ENCODE measurements at regions not wholly inside any gene's neighbourhood (a gene's known extent, or its start where the extent isn't known, plus 50 kb on each side); places are given as distances from the start of the nearest gene placed in this dataset.
A peak's percentile ranks its signal among the peaks of the same experiment; 100 is the strongest.

GRCh38 chr6:8539453-8539852 is 104.1 kb upstream of the SLC35B3 start:
- H3K27me3 Mint-ChIP-seq (ENCODE audit: low read depth, unreplicated experiment) = no peaks in the 10 kb centered on the region

GRCh38 chr6:8536122-8536521 is 100.8 kb upstream of the SLC35B3 start:
- Histone ChIP-seq H3K27me3 (ENCODE audit: insufficient read depth, low read length) (no peaks in the 10 kb centered on the region), H3K36me3 (ENCODE audit: insufficient read depth, low read length) (no peaks in the 10 kb centered on the region), H3K4me2 (ENCODE audit: low read length) (no peak overlapping the region), H2AFZ (ENCODE audit: low read depth, low read length) (no peak overlapping the region), H3K27ac (ENCODE audit: low read depth, low read length) (no peak overlapping the region), H3K79me2 (ENCODE audit: insufficient read depth, low read length) (no peaks in the 10 kb centered on the region), H3K9ac (ENCODE audit: low read length) (no peak overlapping the region), H3K9me3 (ENCODE audit: insufficient read depth, low read depth, low read length) (no peaks in the 10 kb centered on the region), H3K4me3 (ENCODE audit: insufficient read depth, low read depth, low read length) (no peak overlapping the region), H4K20me1 (ENCODE audit: insufficient read depth, low read length) (no peaks in the 10 kb centered on the region), H3K4me1 (ENCODE audit: insufficient read depth, low read length) (no peaks in the 10 kb centered on the region)
- H3K27ac Mint-ChIP-seq (ENCODE audit: unreplicated experiment) = no peak overlapping the region
- H3K4me1 Mint-ChIP-seq (ENCODE audit: low read depth, unreplicated experiment) = no peaks in the 10 kb centered on the region
- peaks cover 3% of the 10 kb centered on the region for H3K9me3 Mint-ChIP-seq (ENCODE audit: unreplicated experiment)
- no peaks in the 10 kb centered on the region for H3K27me3 Mint-ChIP-seq (ENCODE audit: low read depth, unreplicated experiment)
- FAIRE-seq (no peak), DNase-seq (ENCODE audit: low read depth) (no peak)
- no peak overlapping the region for H3K4me3 Mint-ChIP-seq (ENCODE audit: unreplicated experiment)
- no peaks in the 10 kb centered on the region for H3K36me3 Mint-ChIP-seq (ENCODE audit: low read depth, unreplicated experiment)
- no peak for TF ChIP-seq EZH2 (IDR thresholded peaks at IDR 0.05; ENCODE audit: insufficient read depth, low read length)
- TF ChIP-seq, protein P1, sequence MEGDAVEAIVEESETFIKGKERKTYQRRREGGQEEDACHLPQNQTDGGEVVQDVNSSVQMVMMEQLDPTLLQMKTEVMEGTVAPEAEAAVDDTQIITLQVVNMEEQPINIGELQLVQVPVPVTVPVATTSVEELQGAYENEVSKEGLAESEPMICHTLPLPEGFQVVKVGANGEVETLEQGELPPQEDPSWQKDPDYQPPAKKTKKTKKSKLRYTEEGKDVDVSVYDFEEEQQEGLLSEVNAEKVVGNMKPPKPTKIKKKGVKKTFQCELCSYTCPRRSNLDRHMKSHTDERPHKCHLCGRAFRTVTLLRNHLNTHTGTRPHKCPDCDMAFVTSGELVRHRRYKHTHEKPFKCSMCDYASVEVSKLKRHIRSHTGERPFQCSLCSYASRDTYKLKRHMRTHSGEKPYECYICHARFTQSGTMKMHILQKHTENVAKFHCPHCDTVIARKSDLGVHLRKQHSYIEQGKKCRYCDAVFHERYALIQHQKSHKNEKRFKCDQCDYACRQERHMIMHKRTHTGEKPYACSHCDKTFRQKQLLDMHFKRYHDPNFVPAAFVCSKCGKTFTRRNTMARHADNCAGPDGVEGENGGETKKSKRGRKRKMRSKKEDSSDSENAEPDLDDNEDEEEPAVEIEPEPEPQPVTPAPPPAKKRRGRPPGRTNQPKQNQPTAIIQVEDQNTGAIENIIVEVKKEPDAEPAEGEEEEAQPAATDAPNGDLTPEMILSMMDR (IDR thresholded peaks at IDR 0.05; ENCODE audit: insufficient read depth, low read depth, low read length) = no peak

More at GRCh38 chr6:8539453-8539852, 104.1 kb upstream of the SLC35B3 start:
- Histone ChIP-seq H3K9me3 (ENCODE audit: insufficient read depth, low read depth, low read length) (no peaks in the 10 kb centered on the region), H3K79me2 (ENCODE audit: insufficient read depth, low read length) (no peaks in the 10 kb centered on the region), H3K27ac (ENCODE audit: low read depth, low read length) (no peak overlapping the region), H3K36me3 (ENCODE audit: insufficient read depth, low read length) (no peaks in the 10 kb centered on the region), H3K4me2 (ENCODE audit: low read length) (no peak overlapping the region), H3K27me3 (ENCODE audit: insufficient read depth, low read length) (no peaks in the 10 kb centered on the region), H3K9ac (ENCODE audit: low read length) (no peak overlapping the region), H2AFZ (ENCODE audit: low read depth, low read length) (no peak overlapping the region), H3K4me1 (ENCODE audit: insufficient read depth, low read length) (no peaks in the 10 kb centered on the region), H4K20me1 (ENCODE audit: insufficient read depth, low read length) (no peaks in the 10 kb centered on the region), H3K4me3 (ENCODE audit: insufficient read depth, low read depth, low read length) (no peak overlapping the region)
- H3K36me3 Mint-ChIP-seq (ENCODE audit: low read depth, unreplicated experiment) = no peaks in the 10 kb centered on the region
- H3K9me3 Mint-ChIP-seq (ENCODE audit: unreplicated experiment) = peaks cover 3% of the 10 kb centered on the region
- H3K4me1 Mint-ChIP-seq (ENCODE audit: low read depth, unreplicated experiment) = no peaks in the 10 kb centered on the region
- no peak overlapping the region for H3K27ac Mint-ChIP-seq (ENCODE audit: unreplicated experiment)
- DNase-seq (ENCODE audit: low read depth) (no peak), FAIRE-seq (no peak)
- no peak for TF ChIP-seq EZH2 (IDR thresholded peaks at IDR 0.05; ENCODE audit: insufficient read depth, low read length)
- TF ChIP-seq, protein P1 (IDR thresholded peaks at IDR 0.05; ENCODE audit: insufficient read depth, low read depth, low read length) = peak; percentile 16
- H3K4me3 Mint-ChIP-seq (ENCODE audit: unreplicated experiment) = no peak overlapping the region

DNA sequence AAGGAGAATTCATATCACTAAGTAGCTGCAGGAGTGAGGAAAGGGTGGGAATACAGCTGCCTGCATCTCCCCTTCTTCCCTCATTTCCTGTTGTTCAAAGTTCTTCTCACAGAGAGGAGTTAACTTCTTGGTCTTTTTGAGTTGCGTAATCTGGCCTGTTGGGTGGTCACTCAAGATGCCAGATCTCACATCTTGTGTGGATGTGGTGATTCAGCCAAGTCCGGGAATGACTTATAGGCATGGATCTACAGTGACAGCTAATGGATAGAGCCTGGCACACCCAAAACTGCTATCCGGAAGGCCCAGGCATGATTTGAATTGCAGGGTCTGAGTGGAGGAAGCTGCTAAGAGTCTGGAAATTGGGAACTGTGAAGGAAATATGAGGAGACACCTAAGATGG is 100.2 kb upstream of the SLC35B3 start:
- Mint-ChIP-seq H3K36me3 (ENCODE audit: low read depth, unreplicated experiment) (no peaks in the 10 kb centered on the region), H3K4me3 (ENCODE audit: unreplicated experiment) (no peak overlapping the region), H3K9me3 (ENCODE audit: unreplicated experiment) (peaks cover 3% of the 10 kb centered on the region), H3K27ac (ENCODE audit: unreplicated experiment) (no peak overlapping the region), H3K4me1 (ENCODE audit: low read depth, unreplicated experiment) (no peaks in the 10 kb centered on the region), H3K27me3 (ENCODE audit: low read depth, unreplicated experiment) (no peaks in the 10 kb centered on the region)
- Histone ChIP-seq H3K79me2 (ENCODE audit: insufficient read depth, low read length) (no peaks in the 10 kb centered on the region), H3K9me3 (ENCODE audit: insufficient read depth, low read depth, low read length) (no peaks in the 10 kb centered on the region), H2AFZ (ENCODE audit: low read depth, low read length) (no peak overlapping the region), H3K27me3 (ENCODE audit: insufficient read depth, low read length) (no peaks in the 10 kb centered on the region), H3K36me3 (ENCODE audit: insufficient read depth, low read length) (no peaks in the 10 kb centered on the region), H3K4me2 (ENCODE audit: low read length) (no peak overlapping the region), H3K9ac (ENCODE audit: low read length) (no peak overlapping the region), H3K4me3 (ENCODE audit: insufficient read depth, low read depth, low read length) (no peak overlapping the region), H4K20me1 (ENCODE audit: insufficient read depth, low read length) (no peaks in the 10 kb centered on the region), H3K4me1 (ENCODE audit: insufficient read depth, low read length) (no peaks in the 10 kb centered on the region), H3K27ac (ENCODE audit: low read depth, low read length) (no peak overlapping the region)
- no peak for FAIRE-seq
- no peak for DNase-seq (ENCODE audit: low read depth)
- TF ChIP-seq, protein P1 (IDR thresholded peaks at IDR 0.05; ENCODE audit: insufficient read depth, low read depth, low read length) = no peak
- TF ChIP-seq EZH2 (IDR thresholded peaks at IDR 0.05; ENCODE audit: insufficient read depth, low read length) = no peak
